GM23338 (cell line): ENCODE measurements at regions not wholly inside any gene's neighbourhood (a gene's known extent, or its start where the extent isn't known, plus 50 kb on each side); places are given as distances from the start of the nearest gene placed in this dataset.

Experiments used
- CREB1 ChIP-seq: fragments of 250-450 bp; sonication (Bioruptor Pico); IDR thresholded peaks from 2 replicates; pipeline ENCODE4 v1.5.0; 2020; ENCODE audit warnings: low read depth, mild to moderate bottlenecking, moderate library complexity
- EZH2 ChIP-seq: fragments of 200-600 bp; sonication (generic); IDR thresholded peaks from one replicate; pipeline ENCODE4 v1.8.0; 2017; ENCODE audit warnings: antibody characterized with exemption, mild to moderate bottlenecking, low read depth; ENCODE audit not compliant: unreplicated experiment
- EZH2phosphoT487 ChIP-seq: fragments of 200-600 bp; sonication (generic); IDR thresholded peaks from one replicate; pipeline ENCODE4 v1.8.1; 2018; ENCODE audit warnings: antibody characterized with exemption; ENCODE audit not compliant: unreplicated experiment
- JUNB ChIP-seq: IDR thresholded peaks from one replicate; pipeline ENCODE4 v1.6.1; 2016; ENCODE audit warnings: antibody characterized with exemption; ENCODE audit not compliant: unreplicated experiment
- POLR2AphosphoS5 ChIP-seq: IDR thresholded peaks from 2 replicates; pipeline ENCODE4 v1.6.1; 2016; ENCODE audit warnings: antibody characterized with exemption, low read depth
- STAT1 ChIP-seq: IDR thresholded peaks from one replicate; pipeline ENCODE4 v1.6.1; 2016; ENCODE audit warnings: antibody characterized with exemption; ENCODE audit not compliant: unreplicated experiment
- ZNF114 ChIP-seq: fragments of 250-450 bp; sonication (Bioruptor Pico); IDR thresholded peaks from 2 replicates; pipeline ENCODE4 v1.5.0; 2020; ENCODE audit warnings: mild to moderate bottlenecking, moderate library complexity
- ZNF331 ChIP-seq: fragments of 250-450 bp; sonication (Bioruptor Pico); IDR thresholded peaks from 2 replicates; pipeline ENCODE4 v1.5.0; 2020; ENCODE audit warnings: low read depth, mild to moderate bottlenecking, moderate library complexity
- TF ChIP-seq, protein P1 (sequence below), 2 experiments: fragments of 200-600 bp in 1 of 2; sonication (generic) in 1 of 2; conservative IDR thresholded peaks; 2 replicates each; pipeline versions ENCODE4 v1.5.1 to v1.6.1; 2016 to 2017; ENCODE audit warnings: antibody characterized with exemption in 2 of 2, low read depth in 2 of 2, mild to moderate bottlenecking in 2 of 2, moderate library complexity in 1 of 2
- TF ChIP-seq, protein P2 (sequence below): IDR thresholded peaks from one replicate; pipeline ENCODE4 v1.6.1; 2018; ENCODE audit warnings: antibody characterized with exemption; ENCODE audit not compliant: unreplicated experiment
- TF ChIP-seq, protein P3 (sequence below): fragments of 250-450 bp; sonication (Bioruptor Pico); IDR thresholded peaks from 2 replicates; pipeline ENCODE4 v1.5.0; 2020; ENCODE audit warnings: mild to moderate bottlenecking, moderate library complexity

DNA sequence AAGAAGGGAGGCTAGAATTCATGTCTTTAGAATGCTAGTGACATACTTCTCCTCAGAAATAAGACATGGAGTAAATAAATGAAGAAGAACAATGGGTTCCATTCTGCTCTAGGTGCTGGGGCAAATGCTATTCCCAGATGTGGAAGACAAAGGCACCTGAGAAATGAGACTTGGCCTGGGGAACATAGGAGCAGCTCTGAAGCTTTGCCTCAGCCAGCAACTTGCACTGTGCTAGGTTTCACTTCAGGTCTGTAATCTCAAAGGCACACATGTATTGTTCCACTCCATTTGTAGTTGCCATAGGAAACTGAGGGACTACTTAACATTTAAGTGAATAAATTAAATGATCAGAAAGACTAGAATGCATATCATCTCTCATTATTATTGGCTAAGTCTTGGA lies 538.9 kb upstream of the REG3G start:
- TF ChIP-seq, protein P1, sequence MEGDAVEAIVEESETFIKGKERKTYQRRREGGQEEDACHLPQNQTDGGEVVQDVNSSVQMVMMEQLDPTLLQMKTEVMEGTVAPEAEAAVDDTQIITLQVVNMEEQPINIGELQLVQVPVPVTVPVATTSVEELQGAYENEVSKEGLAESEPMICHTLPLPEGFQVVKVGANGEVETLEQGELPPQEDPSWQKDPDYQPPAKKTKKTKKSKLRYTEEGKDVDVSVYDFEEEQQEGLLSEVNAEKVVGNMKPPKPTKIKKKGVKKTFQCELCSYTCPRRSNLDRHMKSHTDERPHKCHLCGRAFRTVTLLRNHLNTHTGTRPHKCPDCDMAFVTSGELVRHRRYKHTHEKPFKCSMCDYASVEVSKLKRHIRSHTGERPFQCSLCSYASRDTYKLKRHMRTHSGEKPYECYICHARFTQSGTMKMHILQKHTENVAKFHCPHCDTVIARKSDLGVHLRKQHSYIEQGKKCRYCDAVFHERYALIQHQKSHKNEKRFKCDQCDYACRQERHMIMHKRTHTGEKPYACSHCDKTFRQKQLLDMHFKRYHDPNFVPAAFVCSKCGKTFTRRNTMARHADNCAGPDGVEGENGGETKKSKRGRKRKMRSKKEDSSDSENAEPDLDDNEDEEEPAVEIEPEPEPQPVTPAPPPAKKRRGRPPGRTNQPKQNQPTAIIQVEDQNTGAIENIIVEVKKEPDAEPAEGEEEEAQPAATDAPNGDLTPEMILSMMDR (conservative IDR thresholded peaks at IDR 0.05; ENCODE audit: low read depth in 2 of 2): no peak
- TF ChIP-seq EZH2 (no peak), POLR2AphosphoS5 (no peak), CREB1 (CRISPR knock-in tag) (no peak), EZH2phosphoT487 (no peak), ZNF114 (CRISPR knock-in tag) (no peak), JUNB (no peak), STAT1 (no peak), ZNF331 (CRISPR knock-in tag) (no peak)
- TF ChIP-seq, protein P2, sequence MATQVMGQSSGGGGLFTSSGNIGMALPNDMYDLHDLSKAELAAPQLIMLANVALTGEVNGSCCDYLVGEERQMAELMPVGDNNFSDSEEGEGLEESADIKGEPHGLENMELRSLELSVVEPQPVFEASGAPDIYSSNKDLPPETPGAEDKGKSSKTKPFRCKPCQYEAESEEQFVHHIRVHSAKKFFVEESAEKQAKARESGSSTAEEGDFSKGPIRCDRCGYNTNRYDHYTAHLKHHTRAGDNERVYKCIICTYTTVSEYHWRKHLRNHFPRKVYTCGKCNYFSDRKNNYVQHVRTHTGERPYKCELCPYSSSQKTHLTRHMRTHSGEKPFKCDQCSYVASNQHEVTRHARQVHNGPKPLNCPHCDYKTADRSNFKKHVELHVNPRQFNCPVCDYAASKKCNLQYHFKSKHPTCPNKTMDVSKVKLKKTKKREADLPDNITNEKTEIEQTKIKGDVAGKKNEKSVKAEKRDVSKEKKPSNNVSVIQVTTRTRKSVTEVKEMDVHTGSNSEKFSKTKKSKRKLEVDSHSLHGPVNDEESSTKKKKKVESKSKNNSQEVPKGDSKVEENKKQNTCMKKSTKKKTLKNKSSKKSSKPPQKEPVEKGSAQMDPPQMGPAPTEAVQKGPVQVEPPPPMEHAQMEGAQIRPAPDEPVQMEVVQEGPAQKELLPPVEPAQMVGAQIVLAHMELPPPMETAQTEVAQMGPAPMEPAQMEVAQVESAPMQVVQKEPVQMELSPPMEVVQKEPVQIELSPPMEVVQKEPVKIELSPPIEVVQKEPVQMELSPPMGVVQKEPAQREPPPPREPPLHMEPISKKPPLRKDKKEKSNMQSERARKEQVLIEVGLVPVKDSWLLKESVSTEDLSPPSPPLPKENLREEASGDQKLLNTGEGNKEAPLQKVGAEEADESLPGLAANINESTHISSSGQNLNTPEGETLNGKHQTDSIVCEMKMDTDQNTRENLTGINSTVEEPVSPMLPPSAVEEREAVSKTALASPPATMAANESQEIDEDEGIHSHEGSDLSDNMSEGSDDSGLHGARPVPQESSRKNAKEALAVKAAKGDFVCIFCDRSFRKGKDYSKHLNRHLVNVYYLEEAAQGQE: no peak
- TF ChIP-seq, protein P3, sequence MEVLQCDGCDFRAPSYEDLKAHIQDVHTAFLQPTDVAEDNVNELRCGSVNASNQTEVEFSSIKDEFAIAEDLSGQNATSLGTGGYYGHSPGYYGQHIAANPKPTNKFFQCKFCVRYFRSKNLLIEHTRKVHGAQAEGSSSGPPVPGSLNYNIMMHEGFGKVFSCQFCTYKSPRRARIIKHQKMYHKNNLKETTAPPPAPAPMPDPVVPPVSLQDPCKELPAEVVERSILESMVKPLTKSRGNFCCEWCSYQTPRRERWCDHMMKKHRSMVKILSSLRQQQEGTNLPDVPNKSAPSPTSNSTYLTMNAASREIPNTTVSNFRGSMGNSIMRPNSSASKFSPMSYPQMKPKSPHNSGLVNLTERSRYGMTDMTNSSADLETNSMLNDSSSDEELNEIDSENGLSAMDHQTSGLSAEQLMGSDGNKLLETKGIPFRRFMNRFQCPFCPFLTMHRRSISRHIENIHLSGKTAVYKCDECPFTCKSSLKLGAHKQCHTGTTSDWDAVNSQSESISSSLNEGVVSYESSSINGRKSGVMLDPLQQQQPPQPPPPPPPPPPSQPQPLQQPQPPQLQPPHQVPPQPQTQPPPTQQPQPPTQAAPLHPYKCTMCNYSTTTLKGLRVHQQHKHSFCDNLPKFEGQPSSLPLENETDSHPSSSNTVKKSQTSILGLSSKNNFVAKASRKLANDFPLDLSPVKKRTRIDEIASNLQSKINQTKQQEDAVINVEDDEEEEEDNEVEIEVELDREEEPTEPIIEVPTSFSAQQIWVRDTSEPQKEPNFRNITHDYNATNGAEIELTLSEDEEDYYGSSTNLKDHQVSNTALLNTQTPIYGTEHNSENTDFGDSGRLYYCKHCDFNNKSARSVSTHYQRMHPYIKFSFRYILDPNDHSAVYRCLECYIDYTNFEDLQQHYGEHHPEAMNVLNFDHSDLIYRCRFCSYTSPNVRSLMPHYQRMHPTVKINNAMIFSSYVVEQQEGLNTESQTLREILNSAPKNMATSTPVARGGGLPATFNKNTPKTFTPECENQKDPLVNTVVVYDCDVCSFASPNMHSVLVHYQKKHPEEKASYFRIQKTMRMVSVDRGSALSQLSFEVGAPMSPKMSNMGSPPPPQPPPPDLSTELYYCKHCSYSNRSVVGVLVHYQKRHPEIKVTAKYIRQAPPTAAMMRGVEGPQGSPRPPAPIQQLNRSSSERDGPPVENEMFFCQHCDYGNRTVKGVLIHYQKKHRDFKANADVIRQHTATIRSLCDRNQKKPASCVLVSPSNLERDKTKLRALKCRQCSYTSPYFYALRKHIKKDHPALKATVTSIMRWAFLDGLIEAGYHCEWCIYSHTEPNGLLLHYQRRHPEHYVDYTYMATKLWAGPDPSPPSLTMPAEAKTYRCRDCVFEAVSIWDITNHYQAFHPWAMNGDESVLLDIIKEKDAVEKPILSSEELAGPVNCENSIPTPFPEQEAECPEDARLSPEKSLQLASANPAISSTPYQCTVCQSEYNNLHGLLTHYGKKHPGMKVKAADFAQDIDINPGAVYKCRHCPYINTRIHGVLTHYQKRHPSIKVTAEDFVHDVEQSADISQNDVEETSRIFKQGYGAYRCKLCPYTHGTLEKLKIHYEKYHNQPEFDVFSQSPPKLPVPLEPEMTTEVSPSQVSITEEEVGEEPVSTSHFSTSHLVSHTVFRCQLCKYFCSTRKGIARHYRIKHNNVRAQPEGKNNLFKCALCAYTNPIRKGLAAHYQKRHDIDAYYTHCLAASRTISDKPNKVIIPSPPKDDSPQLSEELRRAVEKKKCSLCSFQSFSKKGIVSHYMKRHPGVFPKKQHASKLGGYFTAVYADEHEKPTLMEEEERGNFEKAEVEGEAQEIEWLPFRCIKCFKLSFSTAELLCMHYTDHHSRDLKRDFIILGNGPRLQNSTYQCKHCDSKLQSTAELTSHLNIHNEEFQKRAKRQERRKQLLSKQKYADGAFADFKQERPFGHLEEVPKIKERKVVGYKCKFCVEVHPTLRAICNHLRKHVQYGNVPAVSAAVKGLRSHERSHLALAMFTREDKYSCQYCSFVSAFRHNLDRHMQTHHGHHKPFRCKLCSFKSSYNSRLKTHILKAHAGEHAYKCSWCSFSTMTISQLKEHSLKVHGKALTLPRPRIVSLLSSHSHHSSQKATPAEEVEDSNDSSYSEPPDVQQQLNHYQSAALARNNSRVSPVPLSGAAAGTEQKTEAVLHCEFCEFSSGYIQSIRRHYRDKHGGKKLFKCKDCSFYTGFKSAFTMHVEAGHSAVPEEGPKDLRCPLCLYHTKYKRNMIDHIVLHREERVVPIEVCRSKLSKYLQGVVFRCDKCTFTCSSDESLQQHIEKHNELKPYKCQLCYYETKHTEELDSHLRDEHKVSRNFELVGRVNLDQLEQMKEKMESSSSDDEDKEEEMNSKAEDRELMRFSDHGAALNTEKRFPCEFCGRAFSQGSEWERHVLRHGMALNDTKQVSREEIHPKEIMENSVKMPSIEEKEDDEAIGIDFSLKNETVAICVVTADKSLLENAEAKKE (CRISPR knock-in tag): no peak
